Hepatocyte (in vitro differentiated cells): ENCODE measurements at regions not wholly inside any gene's neighbourhood (a gene's known extent, or its start where the extent isn't known, plus 50 kb on each side); places are given as distances from the start of the nearest gene placed in this dataset.

ENCODE experiments used
- DNase-seq: peaks from one replicate; pipeline ENCODE4 v3.0.0-alpha.2; 2016; ENCODE audit warnings: low spot score
- H2AFZ ChIP-seq: fragments of 200-600 bp; sonication (generic); 2 replicates; pipeline ENCODE4 v1.6.0; 2016; ENCODE audit warnings: antibody characterized with exemption, mild to moderate bottlenecking
- H3K27ac ChIP-seq: fragments of 200-600 bp; sonication (generic); 2 replicates; pipeline ENCODE4 v1.5.1; 2016; ENCODE audit warnings: mild to moderate bottlenecking
- H3K27me3 ChIP-seq: fragments of 200-600 bp; sonication (generic); 2 replicates; pipeline ENCODE4 v1.6.1; 2016
- H3K36me3 ChIP-seq: fragments of 200-600 bp; sonication (generic); replicated peaks from 2 replicates; pipeline ENCODE4 v1.5.1; 2016; ENCODE audit warnings: low read depth; ENCODE audit not compliant: insufficient read depth
- H3K4me1 ChIP-seq: fragments of 200-600 bp; sonication (generic); 2 replicates; pipeline ENCODE4 v1.5.1; 2016; ENCODE audit warnings: mild to moderate bottlenecking, moderate library complexity; ENCODE audit not compliant: insufficient read depth
- H3K4me2 ChIP-seq: fragments of 200-600 bp; sonication (generic); 2 replicates; pipeline ENCODE4 v1.6.0; 2016
- H3K4me3 ChIP-seq: fragments of 200-600 bp; sonication (generic); 2 replicates; pipeline ENCODE4 v1.5.1; 2016; ENCODE audit warnings: mild to moderate bottlenecking
- H3K79me2 ChIP-seq: fragments of 200-600 bp; sonication (generic); 2 replicates; pipeline ENCODE4 v1.6.0; 2017; ENCODE audit warnings: mild to moderate bottlenecking
- H3K9me2 ChIP-seq: fragments of 200-600 bp; sonication (generic); replicated peaks from 2 replicates; pipeline ENCODE4 v1.6.0; 2017; ENCODE audit warnings: mild to moderate bottlenecking; ENCODE audit not compliant: insufficient read depth
- H3K9me3 ChIP-seq: fragments of 200-600 bp; sonication (generic); 2 replicates; pipeline ENCODE4 v1.5.1; 2016; ENCODE audit warnings: low read depth, mild to moderate bottlenecking
- H4K20me1 ChIP-seq: fragments of 200-600 bp; sonication (generic); 2 replicates; pipeline ENCODE4 v1.6.0; 2016; ENCODE audit warnings: mild to moderate bottlenecking; ENCODE audit not compliant: insufficient read depth, poor library complexity, severe bottlenecking
- EZH2 ChIP-seq: fragments of 200-600 bp; sonication (generic); IDR thresholded peaks from 2 replicates; pipeline ENCODE4 v1.6.1; 2016; ENCODE audit warnings: antibody characterized with exemption, mild to moderate bottlenecking, borderline replicate concordance
- EZH2phosphoT487 ChIP-seq: fragments of 200-600 bp; sonication (generic); IDR thresholded peaks from one replicate; pipeline ENCODE4 v1.6.1; 2018; ENCODE audit warnings: antibody characterized with exemption, mild to moderate bottlenecking, low read depth, moderate library complexity; ENCODE audit not compliant: unreplicated experiment, severe bottlenecking
- WGBS: methylation state at CpG from one replicate; pipeline ENCODE4 v1.1.6; 2016; ENCODE audit warnings: low lambda C conversion rate; ENCODE audit errors: missing lambda C conversion rate; 5-methylcytosine and 5-hydroxymethylcytosine counted together
- TF ChIP-seq, protein P1 (sequence below): fragments of 200-600 bp; sonication (generic); IDR thresholded peaks from 2 replicates; pipeline ENCODE4 v1.5.1; 2016; ENCODE audit warnings: antibody characterized with exemption, mild to moderate bottlenecking; ENCODE audit not compliant: poor library complexity

DNA sequence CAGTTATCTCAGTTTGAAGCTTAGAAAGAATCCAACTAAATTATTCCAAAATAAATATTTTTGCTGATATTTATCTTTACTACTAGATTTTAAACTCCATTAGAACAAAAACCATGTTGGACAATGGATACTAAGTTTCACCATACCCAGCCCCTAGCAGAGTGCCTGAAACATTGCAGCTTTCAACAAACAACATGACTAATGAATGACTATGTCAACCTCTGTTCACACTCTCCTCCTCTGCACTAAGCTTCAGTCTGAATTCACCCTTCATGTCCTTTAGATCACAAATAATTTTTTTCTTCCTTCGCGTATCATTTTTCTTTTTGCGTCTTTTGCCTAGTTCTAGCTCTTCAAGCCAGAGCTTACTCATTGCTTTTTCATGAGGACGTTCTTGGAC is 315.2 kb downstream of the PCDH10 start:
- Histone ChIP-seq H3K79me2 (no peaks in the 10 kb centered on the region), H3K27ac (no peak overlapping the region), H3K36me3 (no peaks in the 10 kb centered on the region), H3K4me3 (no peak overlapping the region), H3K4me2 (no peak overlapping the region), H3K9me2 (no peaks in the 10 kb centered on the region), H3K27me3 (no peaks in the 10 kb centered on the region), H2AFZ (no peak overlapping the region), H3K4me1 (no peaks in the 10 kb centered on the region), H3K9me3 (no peaks in the 10 kb centered on the region), H4K20me1 (no peaks in the 10 kb centered on the region)
- TF ChIP-seq, protein P1, sequence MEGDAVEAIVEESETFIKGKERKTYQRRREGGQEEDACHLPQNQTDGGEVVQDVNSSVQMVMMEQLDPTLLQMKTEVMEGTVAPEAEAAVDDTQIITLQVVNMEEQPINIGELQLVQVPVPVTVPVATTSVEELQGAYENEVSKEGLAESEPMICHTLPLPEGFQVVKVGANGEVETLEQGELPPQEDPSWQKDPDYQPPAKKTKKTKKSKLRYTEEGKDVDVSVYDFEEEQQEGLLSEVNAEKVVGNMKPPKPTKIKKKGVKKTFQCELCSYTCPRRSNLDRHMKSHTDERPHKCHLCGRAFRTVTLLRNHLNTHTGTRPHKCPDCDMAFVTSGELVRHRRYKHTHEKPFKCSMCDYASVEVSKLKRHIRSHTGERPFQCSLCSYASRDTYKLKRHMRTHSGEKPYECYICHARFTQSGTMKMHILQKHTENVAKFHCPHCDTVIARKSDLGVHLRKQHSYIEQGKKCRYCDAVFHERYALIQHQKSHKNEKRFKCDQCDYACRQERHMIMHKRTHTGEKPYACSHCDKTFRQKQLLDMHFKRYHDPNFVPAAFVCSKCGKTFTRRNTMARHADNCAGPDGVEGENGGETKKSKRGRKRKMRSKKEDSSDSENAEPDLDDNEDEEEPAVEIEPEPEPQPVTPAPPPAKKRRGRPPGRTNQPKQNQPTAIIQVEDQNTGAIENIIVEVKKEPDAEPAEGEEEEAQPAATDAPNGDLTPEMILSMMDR = no peak
- no peak for TF ChIP-seq EZH2phosphoT487
- no peak for TF ChIP-seq EZH2
- 95% methylated on average over 4 of the region's 4 CpGs for WGBS
- DNase-seq = no peak

DNA sequence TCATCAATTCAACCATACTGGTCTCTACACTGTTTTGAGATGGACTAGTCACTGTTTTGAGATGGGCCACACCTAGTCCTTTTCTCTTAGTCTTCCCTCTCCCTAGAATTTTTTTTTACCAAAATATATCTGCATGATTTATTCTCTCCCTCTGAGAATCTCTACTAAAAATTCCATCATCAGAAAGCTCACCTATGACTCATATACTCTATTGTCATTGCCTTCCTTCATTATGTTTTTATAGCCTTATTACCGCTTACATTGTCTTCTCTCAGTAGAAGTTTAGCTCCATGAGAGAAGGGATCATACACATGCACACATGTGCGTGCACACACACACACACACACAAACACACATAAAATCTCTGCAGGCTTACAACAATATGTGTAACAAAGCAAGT is 303.6 kb downstream of the PCDH10 start:
- H2AFZ ChIP-seq = no peak overlapping the region
- 93% methylated on average over 2 of the region's 2 CpGs for WGBS

DNA sequence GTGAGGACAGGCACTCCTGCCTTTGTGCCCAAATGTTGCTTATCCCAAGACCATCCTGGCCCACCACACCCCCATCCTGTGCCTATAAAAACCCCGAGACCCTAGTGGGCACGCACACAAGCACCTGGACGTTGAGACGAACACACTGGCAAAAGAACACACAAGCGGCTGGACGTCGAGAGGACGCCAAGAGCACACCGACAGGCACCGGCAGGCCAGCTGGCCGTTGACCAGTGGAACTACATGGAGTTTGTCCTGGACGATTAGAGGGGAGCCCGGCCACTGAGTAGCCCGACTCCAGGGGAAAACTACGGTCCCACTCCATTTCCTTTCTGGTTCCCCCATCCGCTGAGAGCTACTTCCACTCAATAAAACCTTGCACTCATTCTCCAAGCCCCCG is 301.7 kb downstream of the PCDH10 start:
- H2AFZ ChIP-seq = no peak overlapping the region
- no peaks in the 10 kb centered on the region for H3K27me3 ChIP-seq
- H3K27ac ChIP-seq = no peak overlapping the region
- no peaks in the 10 kb centered on the region for H3K79me2 ChIP-seq
- no peak for TF ChIP-seq EZH2
- TF ChIP-seq, protein P1 = no peak
- TF ChIP-seq EZH2phosphoT487 = no peak
- H4K20me1 ChIP-seq = no peaks in the 10 kb centered on the region
- H3K4me1 ChIP-seq = no peaks in the 10 kb centered on the region
- H3K4me3 ChIP-seq = no peak overlapping the region
- DNase-seq = no peak
- 99% methylated on average over 17 of the region's 17 CpGs for WGBS
- H3K4me2 ChIP-seq = no peak overlapping the region
- H3K36me3 ChIP-seq = no peaks in the 10 kb centered on the region
- H3K9me2 ChIP-seq = no peaks in the 10 kb centered on the region
- no peaks in the 10 kb centered on the region for H3K9me3 ChIP-seq

More for the DNA sequence above, 303.6 kb downstream of the PCDH10 start:
- Histone ChIP-seq H3K4me3 (no peak overlapping the region), H4K20me1 (no peaks in the 10 kb centered on the region), H3K79me2 (no peaks in the 10 kb centered on the region), H3K4me2 (no peak overlapping the region), H3K27ac (no peak overlapping the region), H3K36me3 (no peaks in the 10 kb centered on the region), H3K27me3 (no peaks in the 10 kb centered on the region), H3K4me1 (no peaks in the 10 kb centered on the region), H3K9me2 (no peaks in the 10 kb centered on the region), H3K9me3 (no peaks in the 10 kb centered on the region)
- no peak for DNase-seq
- TF ChIP-seq, protein P1 = no peak
- no peak for TF ChIP-seq EZH2
- no peak for TF ChIP-seq EZH2phosphoT487

DNA sequence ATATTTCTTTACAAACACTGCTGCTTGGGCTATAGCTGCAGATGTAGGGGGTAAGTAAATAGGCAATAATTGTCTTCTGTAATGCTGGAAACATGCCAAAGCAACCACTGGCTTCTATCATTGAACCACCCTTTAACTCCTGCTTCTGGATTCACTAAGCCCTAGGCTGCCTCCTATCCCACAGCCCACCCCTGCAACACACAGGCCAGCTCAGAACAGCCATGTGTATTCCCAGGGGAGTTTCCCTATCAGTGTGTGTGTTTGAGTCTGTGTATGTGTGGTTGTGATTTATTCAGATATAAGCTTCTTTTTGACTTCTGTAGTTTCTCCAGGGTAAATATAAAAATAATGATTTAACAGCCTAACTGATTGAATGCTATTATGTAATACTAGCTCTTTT is 291.3 kb downstream of the PCDH10 start:
- Histone ChIP-seq H3K9me2 (no peaks in the 10 kb centered on the region), H3K27me3 (no peaks in the 10 kb centered on the region), H3K36me3 (no peaks in the 10 kb centered on the region), H3K4me2 (no peak overlapping the region), H2AFZ (no peak overlapping the region), H4K20me1 (no peaks in the 10 kb centered on the region), H3K9me3 (no peaks in the 10 kb centered on the region), H3K27ac (no peak overlapping the region), H3K79me2 (no peaks in the 10 kb centered on the region), H3K4me1 (no peaks in the 10 kb centered on the region), H3K4me3 (no peak overlapping the region)
- no peak for TF ChIP-seq EZH2
- TF ChIP-seq EZH2phosphoT487 = no peak
- TF ChIP-seq, protein P1 = no peak
- DNase-seq = no peak
